D721Med (cell line): ENCODE measurements at regions not wholly inside any gene's neighbourhood (a gene's known extent, or its start where the extent isn't known, plus 50 kb on each side); places are given as distances from the start of the nearest gene placed in this dataset.
"Not testable (repeated sequence)": the region's sequence is repeated elsewhere in the genome, so short reads cannot be mapped to it uniquely, and the experiment has no call there.

ENCODE experiments used
- DNase-seq: peaks from one replicate; pipeline ENCODE4 v3.0.0; 2011; ENCODE audit warnings: low spot score; ENCODE audit not compliant: insufficient read length
- FAIRE-seq: peaks from 2 replicates; lab custom pipeline; 2011; peaks lifted over from hg19 to GRCh38; lab: Jason Lieb, UNC
- CTCF ChIP-seq: IDR thresholded peaks from 2 replicates; pipeline ENCODE4 v1.5.1; 2012; ENCODE audit warnings: mild to moderate bottlenecking, control low read depth; ENCODE audit not compliant: insufficient read depth; ENCODE audit errors: missing control alignments

DNA sequence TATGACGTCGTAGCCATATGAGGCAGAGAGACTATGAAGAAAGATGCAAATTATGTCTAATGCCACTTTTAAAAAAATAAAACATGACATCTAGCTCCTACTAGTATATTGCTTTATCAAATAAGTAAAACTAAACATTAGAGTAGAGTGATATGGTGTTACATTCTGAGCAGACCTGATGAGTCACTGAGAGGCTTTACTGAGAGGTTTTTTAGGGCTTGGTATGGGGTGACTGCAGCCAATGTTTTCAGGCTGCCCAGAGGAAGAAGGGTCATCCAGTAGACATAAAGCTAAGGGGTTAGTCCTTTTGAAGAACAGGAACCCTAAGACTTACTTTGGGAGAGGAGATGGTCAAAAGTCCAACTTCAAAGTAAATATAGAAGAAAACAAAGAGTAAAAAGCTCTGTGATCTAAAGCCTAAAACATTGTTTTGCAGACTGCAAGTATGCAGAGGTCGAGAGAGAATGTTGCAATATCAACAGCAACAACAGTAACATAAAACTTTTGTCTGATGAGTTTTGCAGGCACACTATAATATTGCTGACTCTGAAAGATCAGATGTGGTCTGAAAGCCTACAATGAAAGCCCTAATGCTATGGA is 774.7 kb downstream of the TMTC2 start:
- FAIRE-seq (no peak), DNase-seq (no peak)
- no peak for TF ChIP-seq CTCF

- DNase-seq, result no peak
- no peak for FAIRE-seq
- TF ChIP-seq CTCF, result no peak
These were observed 764.5 kb downstream of the TMTC2 start for GRCh38 chr12:83451189-83451588.

DNA sequence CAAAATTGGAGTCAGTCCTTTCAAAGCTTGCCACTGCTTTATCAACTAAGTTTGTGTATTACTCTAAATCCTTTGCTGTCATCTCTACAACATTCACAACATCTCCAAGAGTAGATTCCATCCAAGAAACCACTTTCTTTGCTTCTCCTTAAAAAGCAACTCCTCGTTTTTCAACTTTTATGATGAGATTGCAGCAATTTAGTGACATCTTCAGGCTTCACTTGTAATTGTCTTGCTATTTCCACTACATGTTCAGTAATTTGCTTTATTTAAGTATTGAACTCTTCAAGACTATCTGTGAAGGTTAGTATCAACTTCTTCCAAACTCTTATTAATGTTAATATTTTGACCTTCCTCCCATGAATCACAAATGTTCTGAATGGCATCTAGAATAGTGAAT is 747.9 kb downstream of the TMTC2 start:
- no peak for TF ChIP-seq CTCF
- DNase-seq, result no peak
- no peak for FAIRE-seq

DNA sequence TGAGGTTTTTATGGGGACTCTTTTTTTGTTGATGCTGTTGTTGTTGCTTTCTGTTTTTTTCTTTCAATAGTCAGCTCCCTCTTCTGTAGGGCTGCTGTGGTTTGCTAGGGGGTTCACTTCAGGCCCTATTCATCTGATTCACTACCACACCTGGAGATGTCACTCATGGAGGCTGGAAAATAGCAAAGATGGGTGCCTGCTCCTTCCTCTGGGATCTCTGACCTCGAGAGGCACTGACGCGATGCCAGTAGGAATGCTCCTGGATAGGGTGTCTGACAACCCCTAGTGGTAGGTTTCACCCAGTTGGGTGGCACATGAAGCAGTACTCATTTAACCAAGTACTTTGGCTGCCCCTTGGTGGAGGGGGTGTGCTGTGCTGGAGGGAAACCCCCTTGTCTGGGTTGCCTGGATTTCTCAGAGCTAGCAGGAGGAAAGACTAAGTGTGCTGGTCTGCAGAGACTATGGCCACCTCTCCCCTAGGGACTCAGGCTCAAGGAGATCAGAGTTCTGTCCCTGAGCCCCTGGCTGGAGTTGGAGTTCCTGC is 745.5 kb downstream of the TMTC2 start:
- no peak for TF ChIP-seq CTCF
- FAIRE-seq (no peak), DNase-seq (no peak)

DNA sequence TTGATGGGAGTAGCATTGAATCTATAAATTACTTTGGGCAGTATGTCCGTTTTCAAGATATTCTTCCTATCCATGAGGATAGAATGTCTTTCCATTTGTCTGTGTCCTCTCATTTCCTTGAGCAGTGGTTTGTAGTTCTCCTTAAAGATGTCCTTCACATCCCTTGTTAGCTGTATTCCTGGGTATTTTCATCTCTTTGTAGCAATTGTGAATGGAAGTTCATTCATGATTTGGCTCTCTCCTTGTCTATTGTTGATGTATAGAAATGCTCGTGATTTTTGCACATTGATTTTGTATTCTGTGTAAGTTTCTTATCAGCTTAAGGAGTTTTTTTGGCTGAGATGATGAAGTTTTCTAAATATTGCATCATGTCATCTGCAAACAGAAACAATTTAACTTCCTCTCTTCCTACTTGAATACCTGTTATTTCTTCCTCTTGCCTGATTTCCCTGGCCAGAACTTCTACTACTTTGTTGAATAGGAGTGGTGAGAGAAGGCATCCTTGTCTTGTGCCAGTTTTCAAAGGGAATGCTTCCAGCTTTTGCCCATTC is 741.0 kb downstream of the TMTC2 start:
- FAIRE-seq, DNase-seq: not testable (repeated sequence)

GRCh38 chr12:83414981-83415380 is 728.3 kb downstream of the TMTC2 start:
- DNase-seq (no peak), FAIRE-seq (no peak)
- no peak for TF ChIP-seq CTCF

DNA sequence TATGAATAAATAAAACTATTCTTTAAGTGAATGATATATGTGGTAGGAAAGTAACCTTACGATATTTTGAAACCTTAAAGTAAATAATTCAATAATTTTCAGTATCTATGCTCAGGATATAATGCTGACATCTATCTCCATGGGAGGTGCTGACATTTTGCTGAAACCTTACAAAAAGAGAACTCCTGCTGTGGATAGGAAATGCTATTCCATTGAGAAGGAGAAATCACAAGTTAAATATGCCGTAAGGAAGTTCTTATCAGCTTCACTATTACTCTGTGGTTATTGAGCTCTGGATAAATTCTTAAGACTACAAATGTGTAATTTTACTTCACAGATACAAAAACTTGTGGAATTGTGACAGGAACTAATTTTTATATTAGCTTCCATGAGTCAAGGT is 722.1 kb downstream of the TMTC2 start:
- no peak for TF ChIP-seq CTCF
- DNase-seq (no peak), FAIRE-seq (no peak)
